Neural cell (in vitro differentiated cells): ENCODE measurements at regions not wholly inside any gene's neighbourhood (a gene's known extent, or its start where the extent isn't known, plus 50 kb on each side); places are given as distances from the start of the nearest gene placed in this dataset.

Experiments used
- H2AFZ ChIP-seq: fragments of 200-600, 300-800 bp; sonication (generic), shearing (Covaris generic); 2 replicates; pipeline ENCODE4 v1.6.0; 2014; ENCODE audit warnings: low read depth, mild to moderate bottlenecking, antibody characterized with exemption, low read length, moderate library complexity
- H3F3A ChIP-seq: fragments of 200-600 bp; shearing (Covaris generic); 2 replicates; pipeline ENCODE4 v1.6.1; 2016; ENCODE audit warnings: mild to moderate bottlenecking, moderate library complexity, mixed read lengths, antibody characterized with exemption, low read length; ENCODE audit not compliant: insufficient read depth, poor library complexity, severe bottlenecking
- H3K27ac ChIP-seq: fragments of 200-600, 300-800 bp; sonication (generic), shearing (Covaris generic); 2 replicates; pipeline ENCODE4 v1.5.1; 2014; ENCODE audit warnings: mild to moderate bottlenecking, low read length, moderate library complexity
- H3K27me3 ChIP-seq: fragments of 300-800, 200-600 bp; sonication (generic), shearing (Covaris generic); 2 replicates; pipeline ENCODE4 v1.6.0; 2014; ENCODE audit warnings: mild to moderate bottlenecking, low read depth, low read length, moderate library complexity; ENCODE audit not compliant: insufficient read depth
- H3K36me3 ChIP-seq: fragments of 300-800, 200-600 bp; sonication (generic), shearing (Covaris generic); 2 replicates; pipeline ENCODE4 v1.5.1; 2014; ENCODE audit warnings: mild to moderate bottlenecking, antibody characterized with exemption, low read length, moderate library complexity; ENCODE audit not compliant: insufficient read depth
- H3K4me2 ChIP-seq: fragments of 300-800, 200-600 bp; sonication (generic), shearing (Covaris generic); 2 replicates; pipeline ENCODE4 v1.6.0; 2014; ENCODE audit warnings: mild to moderate bottlenecking, low read length
- H3K4me3 ChIP-seq: fragments of 300-800, 200-600 bp; sonication (generic), shearing (Covaris generic); 2 replicates; pipeline ENCODE4 v1.5.1; 2014; ENCODE audit warnings: mild to moderate bottlenecking, low read length, moderate library complexity
- H3K79me2 ChIP-seq: fragments of 200-600 bp; shearing (Covaris generic); replicated peaks from 2 replicates; pipeline ENCODE4 v1.6.0; 2014; ENCODE audit warnings: mild to moderate bottlenecking, low read length, moderate library complexity; ENCODE audit not compliant: insufficient read depth
- H3K9ac ChIP-seq: fragments of 300-800, 200-600 bp; sonication (generic), shearing (Covaris generic); 2 replicates; pipeline ENCODE4 v1.6.1; 2016; ENCODE audit warnings: mild to moderate bottlenecking, low read length, mixed read lengths
- H3K9me2 ChIP-seq: fragments of 200-600 bp; shearing (Covaris generic); 2 replicates; pipeline ENCODE4 v1.6.1; 2016; ENCODE audit warnings: mild to moderate bottlenecking, low read length, mixed read lengths; ENCODE audit not compliant: insufficient read depth
- H3K9me3 ChIP-seq: fragments of 200-600, 300-800 bp; sonication (generic), shearing (Covaris generic); 2 replicates; pipeline ENCODE4 v1.6.1; 2016; ENCODE audit warnings: mild to moderate bottlenecking, mixed run types, low read length, moderate library complexity, mixed read lengths
- H4K20me1 ChIP-seq: fragments of 200-600 bp; shearing (Covaris generic); 2 replicates; pipeline ENCODE4 v1.6.1; 2016; ENCODE audit warnings: mild to moderate bottlenecking, mixed run types; ENCODE audit not compliant: insufficient read depth
- CTCF ChIP-seq: fragments of 450-650 bp; IDR thresholded peaks from 2 replicates; pipeline ENCODE4 v1.5.1; 2014; ENCODE audit warnings: antibody characterized with exemption, mild to moderate bottlenecking, moderate library complexity; ENCODE audit not compliant: poor library complexity, severe bottlenecking
- EP300 ChIP-seq: fragments of 450-650 bp; conservative IDR thresholded peaks from 2 replicates; pipeline ENCODE4 v1.6.1; 2014; ENCODE audit warnings: antibody characterized with exemption, mild to moderate bottlenecking, moderate library complexity; ENCODE audit not compliant: poor library complexity, severe bottlenecking
- EZH2 ChIP-seq: fragments of 200-600, 300-800 bp; shearing (Covaris generic), sonication (generic); IDR thresholded peaks from 2 replicates; pipeline ENCODE4 v1.6.1; 2014; ENCODE audit warnings: antibody characterized with exemption, low read length, borderline replicate concordance, mild to moderate bottlenecking; ENCODE audit not compliant: insufficient read depth, poor library complexity, severe bottlenecking
- MXI1 ChIP-seq: fragments of 450-650 bp; conservative IDR thresholded peaks from 2 replicates; pipeline ENCODE4 v1.6.1; 2014; ENCODE audit warnings: antibody characterized with exemption, mild to moderate bottlenecking; ENCODE audit not compliant: poor library complexity, severe bottlenecking
- POLR2AphosphoS5 ChIP-seq: IDR thresholded peaks from 2 replicates; pipeline ENCODE4 v1.6.1; 2012
- RAD21 ChIP-seq: fragments of 450-650 bp; conservative IDR thresholded peaks from 2 replicates; pipeline ENCODE4 v1.6.1; 2014; ENCODE audit warnings: antibody characterized with exemption, mild to moderate bottlenecking, moderate library complexity
- REST ChIP-seq: IDR thresholded peaks from 2 replicates; pipeline ENCODE4 v1.6.1; 2012; ENCODE audit warnings: borderline replicate concordance
- SMC3 ChIP-seq: fragments of 450-650 bp; conservative IDR thresholded peaks from 2 replicates; pipeline ENCODE4 v1.6.1; 2014; ENCODE audit warnings: antibody characterized with exemption, mild to moderate bottlenecking, moderate library complexity; ENCODE audit not compliant: poor library complexity
- TAF1 ChIP-seq: IDR thresholded peaks from 2 replicates; pipeline ENCODE4 v1.6.1; 2012; ENCODE audit warnings: low read depth

- no peak overlapping the region for H3K4me2 ChIP-seq
- H3K9ac ChIP-seq, result no peak overlapping the region
- TF ChIP-seq RAD21, result no peak
- TF ChIP-seq POLR2AphosphoS5, result peak; percentile 52
Measured at GRCh38 chr7:130922206-130923112, 188.5 kb upstream of the KLF14 start.

GRCh38 chr7:130923365-130923764 lies 189.4 kb upstream of the KLF14 start:
- Histone ChIP-seq H2AFZ (no peak overlapping the region), H3K4me3 (no peak overlapping the region), H3K27me3 (no peaks in the 10 kb centered on the region), H3K79me2 (no peaks in the 10 kb centered on the region), H3K9ac (no peak overlapping the region), H3F3A (no peaks in the 10 kb centered on the region), H3K9me3 (no peaks in the 10 kb centered on the region), H3K9me2 (no peaks in the 10 kb centered on the region), H3K27ac (no peak overlapping the region), H4K20me1 (no peaks in the 10 kb centered on the region), H3K36me3 (no peaks in the 10 kb centered on the region), H3K4me2 (no peak overlapping the region)
- no peak for TF ChIP-seq REST
- TF ChIP-seq EZH2, result no peak
- no peak for TF ChIP-seq TAF1
- TF ChIP-seq CTCF, result no peak
- no peak for TF ChIP-seq MXI1
- no peak for TF ChIP-seq SMC3
- no peak for TF ChIP-seq RAD21
- no peak for TF ChIP-seq EP300
- TF ChIP-seq POLR2AphosphoS5, result no peak

More at GRCh38 chr7:130922206-130923112, 188.5 kb upstream of the KLF14 start:
- H3K27ac ChIP-seq, result no peak overlapping the region
- H3K4me3 ChIP-seq, result no peak overlapping the region
- H3K9me3 ChIP-seq, result no peaks in the 10 kb centered on the region
- no peaks in the 10 kb centered on the region for H3K9me2 ChIP-seq
- H4K20me1 ChIP-seq, result no peaks in the 10 kb centered on the region
- H3K27me3 ChIP-seq, result no peaks in the 10 kb centered on the region
- H2AFZ ChIP-seq, result no peak overlapping the region
- H3F3A ChIP-seq, result no peaks in the 10 kb centered on the region
- no peaks in the 10 kb centered on the region for H3K36me3 ChIP-seq
- no peaks in the 10 kb centered on the region for H3K79me2 ChIP-seq
